ENCODE measurements at regions not wholly inside any gene's neighbourhood (a gene's known extent, or its start where the extent isn't known, plus 50 kb on each side); places are given as distances from the start of the nearest gene placed in this dataset.

- ChIA-PET CTCF (ENCODE audit: low intra/inter-chr PET ratio, low total read pairs) (no interaction called here), POLR2A (no interaction called here)
- no peak for ATAC-seq
- BruUV-seq (replicated peaks), result no TSS peak
- peaks cover 0 to 8% of the 10 kb centered on the region in 2 experiments; a peak in 2 of 5 replicates for H3K27me3 ChIP-seq (ENCODE audit: control insufficient read depth in 1 of 2, insufficient read depth in 2 of 2, low read length in 2 of 2)
- FAIRE-seq, result no peak
- H4K20me1 ChIP-seq (ENCODE audit: insufficient read depth, low read length), result no peaks in the 10 kb centered on the region
- H2AFZ ChIP-seq (ENCODE audit: low read length), result no peak overlapping the region
- H3K4me3 ChIP-seq (replicated peaks in 1 of 3; ENCODE audit: insufficient read depth in 1 of 3, low read depth in 2 of 3, low read length in 3 of 3), result no peak overlapping the region
- intact Hi-C loops (cut with micrococcal nuclease; ENCODE audit: unreplicated experiment) (no loop called here), in situ Hi-C loops (cut with HindIII; ENCODE audit: extremely low pct_ligation_motif_present, low pct_unique_long_range_greater_than_20kb) (no loop called here)
- no peak overlapping the region for H3K9ac ChIP-seq (ENCODE audit: insufficient read depth, low read depth, low read length)
- no peak for DNase-seq (ENCODE audit: low spot score)
- no peak overlapping the region for H3K4me2 ChIP-seq (ENCODE audit: low read depth, low read length)
- TF ChIP-seq, protein P1, sequence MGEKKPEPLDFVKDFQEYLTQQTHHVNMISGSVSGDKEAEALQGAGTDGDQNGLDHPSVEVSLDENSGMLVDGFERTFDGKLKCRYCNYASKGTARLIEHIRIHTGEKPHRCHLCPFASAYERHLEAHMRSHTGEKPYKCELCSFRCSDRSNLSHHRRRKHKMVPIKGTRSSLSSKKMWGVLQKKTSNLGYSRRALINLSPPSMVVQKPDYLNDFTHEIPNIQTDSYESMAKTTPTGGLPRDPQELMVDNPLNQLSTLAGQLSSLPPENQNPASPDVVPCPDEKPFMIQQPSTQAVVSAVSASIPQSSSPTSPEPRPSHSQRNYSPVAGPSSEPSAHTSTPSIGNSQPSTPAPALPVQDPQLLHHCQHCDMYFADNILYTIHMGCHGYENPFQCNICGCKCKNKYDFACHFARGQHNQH (CRISPR knock-in tag; IDR thresholded peaks at IDR 0.05), result no peak
- TF ChIP-seq, protein P2, sequence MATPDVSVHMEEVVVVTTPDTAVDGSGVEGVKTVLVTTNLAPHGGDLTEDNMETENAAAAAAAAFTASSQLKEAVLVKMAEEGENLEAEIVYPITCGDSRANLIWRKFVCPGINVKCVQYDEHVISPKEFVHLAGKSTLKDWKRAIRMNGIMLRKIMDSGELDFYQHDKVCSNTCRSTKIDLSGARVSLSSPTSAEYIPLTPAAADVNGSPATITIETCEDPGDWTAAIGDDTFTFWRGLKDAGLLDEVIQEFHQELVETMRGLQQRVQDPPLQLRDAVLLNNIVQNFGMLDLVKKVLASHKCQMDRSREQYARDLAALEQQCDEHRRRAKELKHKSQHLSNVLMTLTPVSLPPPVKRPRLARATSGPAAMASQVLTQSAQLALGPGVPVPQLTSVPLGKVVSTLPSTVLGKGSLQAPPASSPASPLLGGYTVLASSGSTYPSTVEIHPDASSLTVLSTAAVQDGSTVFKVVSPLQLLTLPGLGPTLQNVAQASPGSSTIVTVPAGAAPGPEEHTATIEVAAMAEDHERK (CRISPR knock-in tag; IDR thresholded peaks at IDR 0.05; ENCODE audit: low read depth), result no peak
- TF ChIP-seq SP4 (CRISPR knock-in tag; IDR thresholded peaks at IDR 0.05) (no peak), ZNF879 (CRISPR knock-in tag; IDR thresholded peaks at IDR 0.05) (no peak), SUZ12 (IDR thresholded peaks at IDR 0.05; ENCODE audit: low read depth, low read length) (no peak), FOXA1 (IDR thresholded peaks at IDR 0.05) (no peak), FOXA1 (CRISPR knock-in tag; IDR thresholded peaks at IDR 0.05) (no peak), ZEB1 (IDR thresholded peaks at IDR 0.05; ENCODE audit: insufficient replicate concordance, low read depth) (no peak), HNRNPK (IDR thresholded peaks at IDR 0.05; ENCODE audit: low read depth, low read length, poor library complexity, severe bottlenecking) (peak; percentile 25)
- no peaks in the 10 kb centered on the region for H3K9me3 ChIP-seq (ENCODE audit: low read length)
- no peaks in the 10 kb centered on the region for H3K4me1 ChIP-seq (ENCODE audit: insufficient read depth, low read length)
- no peak overlapping the region for H3K27ac ChIP-seq (ENCODE audit: extremely low read length, insufficient read depth, low read length)
- H3K36me3 ChIP-seq (replicated peaks in 1 of 2; ENCODE audit: control insufficient read depth in 1 of 2, insufficient read depth in 2 of 2, low read length in 2 of 2), result no peaks in the 10 kb centered on the region
- H3K79me2 ChIP-seq (ENCODE audit: insufficient read depth, low read length), result no peaks in the 10 kb centered on the region
- WGBS (ENCODE audit: low lambda C conversion rate), result under 1% methylated on average over 3 of the region's 3 CpGs
Measured at GRCh38 chr10:129107525-129107924, 359.5 kb upstream of the MGMT start.

Measured in HepG2 (cell line).